SU-DHL-6 (cell line): ENCODE measurements at regions not wholly inside any gene's neighbourhood (a gene's known extent, or its start where the extent isn't known, plus 50 kb on each side); places are given as distances from the start of the nearest gene placed in this dataset.

Experiments
- CTCF ChIP-seq: fragments of 200-600 bp; sonication (generic); IDR thresholded peaks from one replicate; pipeline ENCODE4 v1.5.1; 2017; ENCODE audit warnings: antibody characterized with exemption, mild to moderate bottlenecking, low read length, moderate library complexity; ENCODE audit not compliant: insufficient read depth, poor library complexity, severe bottlenecking
- EZH2phosphoT487 ChIP-seq: fragments of 200-600 bp; sonication (generic), shearing (Covaris generic); conservative IDR thresholded peaks from 2 replicates; pipeline ENCODE4 v1.6.1; 2018; ENCODE audit warnings: mild to moderate bottlenecking, antibody characterized with exemption, low read length, moderate library complexity, mixed read lengths

- no peak for TF ChIP-seq CTCF
- no peak for TF ChIP-seq EZH2phosphoT487
These were observed 415.4 kb downstream of the TTLL7 start for GRCh38 chr1:83583351-83584014.
